LNCaP clone FGC (cell line): ENCODE measurements at regions not wholly inside any gene's neighbourhood (a gene's known extent, or its start where the extent isn't known, plus 50 kb on each side); places are given as distances from the start of the nearest gene placed in this dataset.
A peak's percentile ranks its signal among the peaks of the same experiment; 100 is the strongest.

Experiments
- DNase-seq: peaks from one replicate; pipeline ENCODE4 v3.0.0-alpha.2; 2011; ENCODE audit warnings: low read depth
- H3K4me3 ChIP-seq: 2 replicates; pipeline ENCODE4 v1.5.1; 2011; ENCODE audit warnings: mild to moderate bottlenecking, low read depth, low read length, control low read depth
- TF ChIP-seq, protein P1 (sequence below): IDR thresholded peaks from 2 replicates; pipeline ENCODE4 v1.5.1; 2012; ENCODE audit warnings: mild to moderate bottlenecking; ENCODE audit not compliant: control insufficient read depth, insufficient read depth; ENCODE audit errors: extremely low read depth

DNA sequence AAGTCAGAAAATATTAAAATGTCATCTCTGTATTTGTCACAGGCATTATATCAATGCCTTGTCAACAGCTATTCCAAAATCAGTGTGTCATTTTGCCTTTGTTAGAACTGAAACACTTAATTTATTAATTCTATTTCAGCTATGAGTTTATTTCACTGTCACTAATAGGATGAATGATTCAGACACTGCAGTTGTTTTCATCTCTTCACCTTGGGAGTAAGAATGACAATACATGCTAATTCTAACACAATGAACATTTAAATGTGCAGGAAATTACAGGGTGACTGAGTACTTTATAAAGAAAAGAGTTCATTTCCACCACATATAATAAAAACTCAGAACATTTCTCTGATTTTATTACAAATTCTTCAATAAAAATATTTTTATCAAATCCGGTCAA is 109.7 kb downstream of the P2RY1 start:
- TF ChIP-seq, protein P1, sequence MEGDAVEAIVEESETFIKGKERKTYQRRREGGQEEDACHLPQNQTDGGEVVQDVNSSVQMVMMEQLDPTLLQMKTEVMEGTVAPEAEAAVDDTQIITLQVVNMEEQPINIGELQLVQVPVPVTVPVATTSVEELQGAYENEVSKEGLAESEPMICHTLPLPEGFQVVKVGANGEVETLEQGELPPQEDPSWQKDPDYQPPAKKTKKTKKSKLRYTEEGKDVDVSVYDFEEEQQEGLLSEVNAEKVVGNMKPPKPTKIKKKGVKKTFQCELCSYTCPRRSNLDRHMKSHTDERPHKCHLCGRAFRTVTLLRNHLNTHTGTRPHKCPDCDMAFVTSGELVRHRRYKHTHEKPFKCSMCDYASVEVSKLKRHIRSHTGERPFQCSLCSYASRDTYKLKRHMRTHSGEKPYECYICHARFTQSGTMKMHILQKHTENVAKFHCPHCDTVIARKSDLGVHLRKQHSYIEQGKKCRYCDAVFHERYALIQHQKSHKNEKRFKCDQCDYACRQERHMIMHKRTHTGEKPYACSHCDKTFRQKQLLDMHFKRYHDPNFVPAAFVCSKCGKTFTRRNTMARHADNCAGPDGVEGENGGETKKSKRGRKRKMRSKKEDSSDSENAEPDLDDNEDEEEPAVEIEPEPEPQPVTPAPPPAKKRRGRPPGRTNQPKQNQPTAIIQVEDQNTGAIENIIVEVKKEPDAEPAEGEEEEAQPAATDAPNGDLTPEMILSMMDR, result no peak
- DNase-seq, result no peak
- H3K4me3 ChIP-seq, result no peak overlapping the region

DNA sequence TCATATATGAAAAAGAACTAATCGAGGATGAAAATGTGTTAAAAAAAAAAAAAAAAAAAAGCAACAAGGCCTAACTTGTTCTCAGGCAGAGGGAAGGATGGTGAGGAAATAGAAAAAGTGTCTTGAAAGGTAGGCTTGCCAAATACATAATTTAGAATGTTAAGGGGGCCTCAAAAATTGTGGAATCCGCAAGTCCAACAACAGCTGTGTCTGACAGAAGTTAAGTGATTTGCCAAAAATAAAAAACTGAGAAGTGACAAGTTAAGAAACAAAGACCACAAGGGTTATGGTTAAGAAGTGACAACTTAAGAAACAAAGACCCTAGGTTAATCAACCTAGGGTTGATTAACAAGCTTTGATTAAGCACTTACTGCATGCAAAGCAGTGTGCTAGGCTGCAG is 110.6 kb downstream of the P2RY1 start:
- H3K4me3 ChIP-seq, result no peak overlapping the region
- DNase-seq, result no peak
- TF ChIP-seq, protein P1, result no peak

DNA sequence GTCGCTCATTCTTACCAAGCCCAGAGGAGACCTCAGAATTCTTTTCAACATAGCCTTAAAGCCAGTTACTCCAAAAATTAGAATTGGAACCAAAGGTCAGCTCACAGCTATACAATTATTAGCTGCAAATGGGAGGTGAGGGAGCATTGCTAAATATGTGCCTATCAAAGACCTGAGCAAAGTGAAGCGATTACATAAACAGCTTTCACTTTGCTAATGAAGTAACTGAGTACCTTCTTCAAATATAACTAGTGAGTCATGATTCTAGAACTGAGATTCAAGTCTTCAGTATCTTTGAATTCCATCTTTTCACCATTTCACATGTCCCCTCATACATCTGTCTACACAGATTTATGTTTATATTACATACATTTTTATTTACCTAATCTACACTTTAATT is 122.6 kb downstream of the P2RY1 start:
- H3K4me3 ChIP-seq, result no peak overlapping the region
- TF ChIP-seq, protein P1, result no peak
- no peak for DNase-seq

DNA sequence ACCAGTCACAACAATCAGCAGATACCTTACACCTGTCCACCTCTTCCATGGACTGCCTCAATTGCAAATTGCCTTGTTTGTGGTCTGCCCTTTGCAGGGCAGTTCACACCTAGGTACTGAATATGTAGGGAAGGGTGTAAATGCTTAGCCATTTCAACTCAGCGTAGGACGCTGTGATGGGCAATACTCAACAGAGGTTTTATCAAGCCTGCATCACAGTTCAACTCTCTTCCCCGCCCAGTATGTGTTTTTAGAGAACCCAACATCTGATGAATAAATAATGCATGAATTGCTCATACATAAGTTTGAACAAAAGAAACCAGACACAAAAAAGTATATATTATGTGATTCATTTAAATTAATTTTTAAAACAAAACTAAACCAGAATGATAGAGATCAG is 124.4 kb downstream of the P2RY1 start:
- no peak overlapping the region for H3K4me3 ChIP-seq
- DNase-seq, result no peak
- TF ChIP-seq, protein P1, result no peak

DNA sequence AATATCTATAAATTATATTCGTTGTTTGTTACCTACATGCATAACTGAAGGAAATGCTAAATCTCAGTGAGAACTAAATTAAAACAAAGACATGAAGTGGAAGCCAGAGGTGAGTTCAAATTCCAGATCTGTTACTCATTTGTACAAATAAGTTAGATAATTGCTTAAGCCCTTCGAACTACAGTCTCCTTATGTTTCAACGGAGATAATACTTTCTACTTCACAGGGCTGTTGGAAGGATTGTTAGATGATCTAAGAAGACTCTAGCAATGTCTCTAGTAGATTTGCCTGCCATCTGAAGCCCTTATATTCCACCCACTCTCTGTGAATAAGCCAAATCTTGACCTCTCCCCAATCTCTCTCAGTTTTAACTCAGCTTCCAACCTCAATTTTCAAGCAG is 125.8 kb downstream of the P2RY1 start:
- DNase-seq, result no peak
- TF ChIP-seq, protein P1, result no peak
- no peak overlapping the region for H3K4me3 ChIP-seq

DNA sequence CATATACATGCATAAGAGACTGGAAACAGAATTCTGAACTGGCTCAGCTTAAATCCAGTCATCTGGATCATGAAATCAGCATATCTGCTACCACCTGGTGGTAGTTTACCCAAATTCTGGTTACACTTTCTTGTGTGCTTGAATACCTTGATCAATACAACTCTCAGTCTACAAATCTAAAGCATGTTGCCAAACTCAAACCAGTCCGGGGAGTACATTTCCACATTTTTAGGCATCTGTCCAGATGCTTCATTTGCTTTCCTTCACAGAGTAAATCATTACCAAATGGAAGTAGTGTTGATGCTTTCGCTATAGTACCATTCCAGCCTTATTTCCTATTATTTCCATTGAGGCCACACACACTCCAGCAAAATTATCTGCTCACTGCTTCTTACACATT is 126.4 kb downstream of the P2RY1 start:
- H3K4me3 ChIP-seq, result no peak overlapping the region
- TF ChIP-seq, protein P1, result peak; percentile 69
- DNase-seq, result peak; percentile 58

DNA sequence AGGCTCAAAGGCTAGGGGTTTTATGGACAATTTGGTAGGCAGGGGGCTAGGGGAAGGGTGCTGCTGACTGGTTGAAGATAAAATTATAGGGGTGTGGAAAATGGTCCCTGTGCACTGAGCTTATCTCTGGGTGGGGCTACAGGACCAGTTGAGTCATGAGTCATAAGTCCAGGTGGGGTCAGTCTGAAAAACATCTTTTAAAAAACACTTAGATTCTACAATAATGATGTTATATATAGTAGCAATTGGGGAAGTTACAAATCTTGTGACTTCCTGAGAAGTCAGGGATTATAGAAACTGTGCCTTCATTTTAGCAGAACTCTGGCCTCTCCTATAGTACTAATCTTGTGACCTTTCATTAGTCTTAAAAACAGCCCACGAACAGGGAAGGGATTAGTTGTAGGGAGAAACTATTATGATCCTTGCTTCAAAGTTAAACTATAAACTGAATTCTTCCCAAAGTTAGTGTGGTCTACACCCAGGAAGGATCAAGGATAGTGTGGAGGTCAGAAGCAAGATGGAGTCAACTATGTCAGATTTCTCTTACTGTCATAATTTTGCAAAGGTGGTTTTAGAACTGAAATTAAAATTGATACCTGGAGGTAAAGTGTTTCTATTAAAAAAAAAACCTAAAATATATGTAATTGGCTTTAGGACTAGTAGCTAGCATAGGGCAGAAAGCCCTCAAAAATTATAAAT is 130.1 kb downstream of the P2RY1 start:
- TF ChIP-seq, protein P1, result no peak
- no peak overlapping the region for H3K4me3 ChIP-seq
- no peak for DNase-seq
